ENCODE measurements at regions not wholly inside any gene's neighbourhood (a gene's known extent, or its start where the extent isn't known, plus 50 kb on each side); places are given as distances from the start of the nearest gene placed in this dataset.

DNA sequence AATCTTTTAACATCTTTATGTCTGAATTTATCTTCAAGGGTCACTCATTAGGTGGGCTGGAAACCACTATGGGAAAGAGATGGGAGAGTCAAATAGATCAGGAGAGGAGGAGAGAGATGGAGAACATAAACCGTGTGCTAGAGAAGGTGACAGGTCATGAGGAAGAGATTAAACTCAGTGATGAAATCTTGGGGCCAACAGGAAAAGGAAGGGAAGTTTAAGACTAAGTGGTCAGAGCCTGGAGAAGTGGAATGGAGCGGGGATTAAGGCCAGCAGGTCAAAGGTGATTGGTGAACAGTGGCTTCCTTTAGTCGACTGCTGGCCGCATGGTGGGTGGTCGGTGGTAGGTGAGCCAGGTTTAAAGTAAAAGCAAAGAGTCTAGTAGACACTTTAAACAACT, 169.3 kb upstream of the IVNS1ABP start:
- Histone ChIP-seq H3K9me3 (ENCODE audit: control insufficient read depth, insufficient read depth, low read length) (no peaks in the 10 kb centered on the region), H3K4me2 (ENCODE audit: low read length) (no peak overlapping the region), H3K4me1 (ENCODE audit: control insufficient read depth, low read length) (no peaks in the 10 kb centered on the region), H3K27me3 (ENCODE audit: control insufficient read depth, low read length) (no peaks in the 10 kb centered on the region), H3K9me2 (replicated peaks; ENCODE audit: control insufficient read depth, low read length) (no peaks in the 10 kb centered on the region), H3K36me3 (ENCODE audit: control insufficient read depth, low read length) (no peaks in the 10 kb centered on the region), H3K79me2 (ENCODE audit: control insufficient read depth, low read length) (no peaks in the 10 kb centered on the region), H3K27ac (ENCODE audit: low read depth, low read length) (no peak overlapping the region), H4K20me1 (ENCODE audit: control insufficient read depth, insufficient read depth, low read depth, low read length) (no peaks in the 10 kb centered on the region), H3F3A (ENCODE audit: control insufficient read depth, insufficient read depth) (no peaks in the 10 kb centered on the region), H3K4me3 (ENCODE audit: low read length) (no peak overlapping the region)
- TF ChIP-seq EZH2phosphoT487 (IDR thresholded peaks at IDR 0.05; ENCODE audit: borderline replicate concordance, low read length), result no peak

- Histone ChIP-seq H3K4me1 (ENCODE audit: control insufficient read depth, low read length) (no peaks in the 10 kb centered on the region), H3K27me3 (ENCODE audit: control insufficient read depth, low read length) (no peaks in the 10 kb centered on the region), H4K20me1 (ENCODE audit: control insufficient read depth, insufficient read depth, low read depth, low read length) (no peaks in the 10 kb centered on the region), H3K36me3 (ENCODE audit: control insufficient read depth, low read length) (no peaks in the 10 kb centered on the region), H3K79me2 (ENCODE audit: control insufficient read depth, low read length) (no peaks in the 10 kb centered on the region), H3K4me2 (ENCODE audit: low read length) (no peak overlapping the region), H3K4me3 (ENCODE audit: low read length) (no peak overlapping the region), H3F3A (ENCODE audit: control insufficient read depth, insufficient read depth) (no peaks in the 10 kb centered on the region), H3K27ac (ENCODE audit: low read depth, low read length) (no peak overlapping the region), H3K9me3 (ENCODE audit: control insufficient read depth, insufficient read depth, low read length) (no peaks in the 10 kb centered on the region), H3K9me2 (replicated peaks; ENCODE audit: control insufficient read depth, low read length) (no peaks in the 10 kb centered on the region)
- TF ChIP-seq EZH2phosphoT487 (IDR thresholded peaks at IDR 0.05; ENCODE audit: borderline replicate concordance, low read length), result no peak
- TF ChIP-seq, protein P1, sequence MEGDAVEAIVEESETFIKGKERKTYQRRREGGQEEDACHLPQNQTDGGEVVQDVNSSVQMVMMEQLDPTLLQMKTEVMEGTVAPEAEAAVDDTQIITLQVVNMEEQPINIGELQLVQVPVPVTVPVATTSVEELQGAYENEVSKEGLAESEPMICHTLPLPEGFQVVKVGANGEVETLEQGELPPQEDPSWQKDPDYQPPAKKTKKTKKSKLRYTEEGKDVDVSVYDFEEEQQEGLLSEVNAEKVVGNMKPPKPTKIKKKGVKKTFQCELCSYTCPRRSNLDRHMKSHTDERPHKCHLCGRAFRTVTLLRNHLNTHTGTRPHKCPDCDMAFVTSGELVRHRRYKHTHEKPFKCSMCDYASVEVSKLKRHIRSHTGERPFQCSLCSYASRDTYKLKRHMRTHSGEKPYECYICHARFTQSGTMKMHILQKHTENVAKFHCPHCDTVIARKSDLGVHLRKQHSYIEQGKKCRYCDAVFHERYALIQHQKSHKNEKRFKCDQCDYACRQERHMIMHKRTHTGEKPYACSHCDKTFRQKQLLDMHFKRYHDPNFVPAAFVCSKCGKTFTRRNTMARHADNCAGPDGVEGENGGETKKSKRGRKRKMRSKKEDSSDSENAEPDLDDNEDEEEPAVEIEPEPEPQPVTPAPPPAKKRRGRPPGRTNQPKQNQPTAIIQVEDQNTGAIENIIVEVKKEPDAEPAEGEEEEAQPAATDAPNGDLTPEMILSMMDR (IDR thresholded peaks at IDR 0.05; ENCODE audit: low read depth, low read length, poor library complexity, severe bottlenecking), result no peak
Measured at GRCh38 chr1:185483664-185484450, 166.8 kb upstream of the IVNS1ABP start.

GRCh38 chr1:185483217-185483616, 166.2 kb upstream of the IVNS1ABP start:
- TF ChIP-seq EZH2phosphoT487 (IDR thresholded peaks at IDR 0.05; ENCODE audit: borderline replicate concordance, low read length), result no peak
- TF ChIP-seq, protein P1 (IDR thresholded peaks at IDR 0.05; ENCODE audit: low read depth, low read length, poor library complexity, severe bottlenecking), result no peak
- H3K9me3 ChIP-seq (ENCODE audit: control insufficient read depth, insufficient read depth, low read length), result no peaks in the 10 kb centered on the region
- no peaks in the 10 kb centered on the region for H3F3A ChIP-seq (ENCODE audit: control insufficient read depth, insufficient read depth)
- no peaks in the 10 kb centered on the region for H3K36me3 ChIP-seq (ENCODE audit: control insufficient read depth, low read length)
- no peaks in the 10 kb centered on the region for H4K20me1 ChIP-seq (ENCODE audit: control insufficient read depth, insufficient read depth, low read depth, low read length)
- H3K4me2 ChIP-seq (ENCODE audit: low read length), result no peak overlapping the region
- no peaks in the 10 kb centered on the region for H3K79me2 ChIP-seq (ENCODE audit: control insufficient read depth, low read length)
- no peaks in the 10 kb centered on the region for H3K27me3 ChIP-seq (ENCODE audit: control insufficient read depth, low read length)
- no peak overlapping the region for H3K27ac ChIP-seq (ENCODE audit: low read depth, low read length)
- no peaks in the 10 kb centered on the region for H3K9me2 ChIP-seq (replicated peaks; ENCODE audit: control insufficient read depth, low read length)
- no peak overlapping the region for H3K4me3 ChIP-seq (ENCODE audit: low read length)
- no peaks in the 10 kb centered on the region for H3K4me1 ChIP-seq (ENCODE audit: control insufficient read depth, low read length)

DNA sequence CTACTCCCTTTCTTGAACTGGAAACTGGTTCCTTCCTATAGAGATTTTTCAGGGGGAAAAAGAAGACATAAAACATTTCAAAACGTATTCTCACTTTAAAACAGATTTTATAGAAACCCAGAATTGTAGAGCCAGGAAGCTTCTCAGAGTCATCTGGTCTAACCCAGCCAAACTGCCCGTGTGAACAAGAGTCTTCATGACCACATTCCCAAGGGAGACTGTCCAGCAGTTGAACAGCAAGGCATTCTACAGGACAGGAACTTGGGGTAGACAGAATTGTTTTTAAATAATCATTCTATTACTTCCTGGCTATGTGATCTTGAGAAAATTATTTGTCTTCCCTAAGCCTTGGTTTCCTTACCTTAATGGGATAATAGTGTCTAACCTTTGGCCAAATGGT, 163.5 kb upstream of the IVNS1ABP start:
- TF ChIP-seq, protein P1 (IDR thresholded peaks at IDR 0.05; ENCODE audit: low read depth, low read length, poor library complexity, severe bottlenecking), result no peak
- no peak for TF ChIP-seq EZH2phosphoT487 (IDR thresholded peaks at IDR 0.05; ENCODE audit: borderline replicate concordance, low read length)
- Histone ChIP-seq H4K20me1 (ENCODE audit: control insufficient read depth, insufficient read depth, low read depth, low read length) (no peaks in the 10 kb centered on the region), H3K4me2 (ENCODE audit: low read length) (no peak overlapping the region), H3K4me1 (ENCODE audit: control insufficient read depth, low read length) (no peaks in the 10 kb centered on the region), H3K36me3 (ENCODE audit: control insufficient read depth, low read length) (no peaks in the 10 kb centered on the region), H3F3A (ENCODE audit: control insufficient read depth, insufficient read depth) (no peaks in the 10 kb centered on the region), H3K9me3 (ENCODE audit: control insufficient read depth, insufficient read depth, low read length) (no peaks in the 10 kb centered on the region), H3K4me3 (ENCODE audit: low read length) (no peak overlapping the region), H3K9me2 (replicated peaks; ENCODE audit: control insufficient read depth, low read length) (no peaks in the 10 kb centered on the region), H3K27ac (ENCODE audit: low read depth, low read length) (no peak overlapping the region), H3K27me3 (ENCODE audit: control insufficient read depth, low read length) (no peaks in the 10 kb centered on the region), H3K79me2 (ENCODE audit: control insufficient read depth, low read length) (no peaks in the 10 kb centered on the region)
